HFF-Myc (cell line): ENCODE measurements at regions not wholly inside any gene's neighbourhood (a gene's known extent, or its start where the extent isn't known, plus 50 kb on each side); places are given as distances from the start of the nearest gene placed in this dataset.
"Not testable (repeated sequence)": the region's sequence is repeated elsewhere in the genome, so short reads cannot be mapped to it uniquely, and the experiment has no call there.

Experiments
- DNase-seq: peaks from one replicate; pipeline ENCODE4 v3.0.0-alpha.2; 2011; ENCODE audit warnings: low read depth; ENCODE audit errors: extremely low read depth
- H3K4me3 ChIP-seq: replicated peaks from 2 replicates; pipeline ENCODE4 v1.5.1; 2011; ENCODE audit warnings: low read depth, mild to moderate bottlenecking, control low read depth, low read length
- TF ChIP-seq, protein P1 (sequence below): IDR thresholded peaks from 2 replicates; pipeline ENCODE4 v1.5.1; 2012; ENCODE audit warnings: mild to moderate bottlenecking, low read depth, low read length, control low read depth; ENCODE audit errors: missing control alignments

- TF ChIP-seq, protein P1, sequence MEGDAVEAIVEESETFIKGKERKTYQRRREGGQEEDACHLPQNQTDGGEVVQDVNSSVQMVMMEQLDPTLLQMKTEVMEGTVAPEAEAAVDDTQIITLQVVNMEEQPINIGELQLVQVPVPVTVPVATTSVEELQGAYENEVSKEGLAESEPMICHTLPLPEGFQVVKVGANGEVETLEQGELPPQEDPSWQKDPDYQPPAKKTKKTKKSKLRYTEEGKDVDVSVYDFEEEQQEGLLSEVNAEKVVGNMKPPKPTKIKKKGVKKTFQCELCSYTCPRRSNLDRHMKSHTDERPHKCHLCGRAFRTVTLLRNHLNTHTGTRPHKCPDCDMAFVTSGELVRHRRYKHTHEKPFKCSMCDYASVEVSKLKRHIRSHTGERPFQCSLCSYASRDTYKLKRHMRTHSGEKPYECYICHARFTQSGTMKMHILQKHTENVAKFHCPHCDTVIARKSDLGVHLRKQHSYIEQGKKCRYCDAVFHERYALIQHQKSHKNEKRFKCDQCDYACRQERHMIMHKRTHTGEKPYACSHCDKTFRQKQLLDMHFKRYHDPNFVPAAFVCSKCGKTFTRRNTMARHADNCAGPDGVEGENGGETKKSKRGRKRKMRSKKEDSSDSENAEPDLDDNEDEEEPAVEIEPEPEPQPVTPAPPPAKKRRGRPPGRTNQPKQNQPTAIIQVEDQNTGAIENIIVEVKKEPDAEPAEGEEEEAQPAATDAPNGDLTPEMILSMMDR = no peak
- DNase-seq = no peak
- H3K4me3 ChIP-seq = no peak overlapping the region
Measured at GRCh38 chrX:97897998-97898397, 1014.3 kb downstream of the RPA4 start.

DNA sequence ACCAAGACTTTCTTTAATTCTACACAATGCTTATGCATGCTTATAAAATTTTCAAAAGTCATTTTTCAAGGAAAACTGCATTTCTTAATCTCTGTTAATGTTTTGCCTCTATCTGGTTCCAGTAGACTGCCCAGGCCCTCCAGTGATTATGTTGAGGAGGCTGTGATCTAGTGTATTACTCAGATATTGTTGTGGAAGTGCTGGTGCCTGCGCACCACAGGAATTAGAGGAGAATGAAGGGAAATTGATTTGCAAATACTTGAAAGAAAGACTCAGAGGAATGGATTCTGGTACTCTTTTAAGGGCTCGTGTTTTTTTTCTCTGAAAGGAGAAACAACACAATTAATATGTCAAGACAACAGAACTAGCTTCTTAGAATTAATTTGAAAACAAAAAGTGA is 1015.1 kb downstream of the RPA4 start:
- no peak overlapping the region for H3K4me3 ChIP-seq
- no peak for DNase-seq
- TF ChIP-seq, protein P1 = no peak

DNA sequence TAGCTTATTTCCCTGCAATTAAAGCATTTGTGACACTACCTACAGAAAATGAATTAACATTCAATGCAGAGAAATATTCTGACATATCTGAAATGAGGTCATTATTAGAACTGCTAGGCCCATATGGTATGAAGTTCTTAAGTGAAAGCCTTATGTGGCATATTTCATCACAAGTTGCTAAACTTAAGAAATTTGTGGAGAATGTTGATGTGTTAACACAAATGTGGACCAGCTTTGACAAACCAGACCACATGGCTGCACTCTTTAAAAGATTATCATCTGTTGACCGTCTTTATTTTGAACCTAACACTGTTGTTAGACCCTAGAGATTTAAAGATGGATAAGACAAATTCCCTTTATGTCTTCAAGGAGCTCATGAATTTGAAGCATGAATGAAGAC is 1024.1 kb downstream of the RPA4 start:
- no peak overlapping the region for H3K4me3 ChIP-seq
- TF ChIP-seq, protein P1 = no peak
- DNase-seq = no peak

- DNase-seq = no peak
- H3K4me3 ChIP-seq = no peak overlapping the region
- TF ChIP-seq, protein P1 = no peak
Measured at GRCh38 chrX:97909245-97909644, 1025.5 kb downstream of the RPA4 start.

DNA sequence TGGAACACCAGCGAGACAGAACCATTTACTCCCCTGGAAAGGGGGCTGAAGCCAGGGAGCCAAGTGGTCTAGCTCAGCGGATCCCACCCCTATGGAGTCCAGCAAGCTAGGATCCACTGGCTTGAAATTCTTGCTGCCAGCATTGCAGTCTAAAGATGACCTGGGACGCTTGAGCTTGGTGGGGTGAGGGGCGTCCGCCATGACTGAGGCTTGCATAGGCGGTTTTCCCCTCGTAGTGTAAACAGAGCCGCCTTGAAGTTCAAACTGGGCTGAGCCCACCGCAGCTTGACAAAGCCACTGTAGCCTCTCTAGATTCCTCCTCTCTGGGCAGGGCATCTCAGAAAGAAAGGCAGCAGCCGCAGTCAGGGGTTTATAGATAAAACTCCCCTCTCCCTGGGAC is 1031.7 kb downstream of the RPA4 start:
- DNase-seq, H3K4me3 ChIP-seq: not testable (repeated sequence)

DNA sequence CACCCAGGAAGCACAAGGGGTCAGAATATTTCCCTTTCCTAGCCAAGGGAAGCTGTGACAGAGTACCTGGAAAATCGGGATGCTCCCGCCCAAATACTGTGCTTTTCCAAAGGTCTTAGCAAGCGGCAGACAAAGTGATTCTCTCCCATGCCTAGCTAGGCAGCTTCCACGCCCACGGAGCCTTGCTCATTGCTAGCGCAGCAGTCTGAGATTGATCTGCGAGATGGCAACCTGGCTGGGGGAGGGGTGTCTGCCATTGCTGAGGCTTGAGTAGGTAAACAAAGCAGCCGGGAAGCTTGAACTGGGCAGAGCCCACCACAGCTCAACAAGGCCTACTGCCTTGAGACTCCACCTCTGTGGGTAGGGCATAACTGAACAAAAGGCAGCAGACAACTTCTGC is 1037.5 kb downstream of the RPA4 start:
- not testable (repeated sequence) for H3K4me3 ChIP-seq, DNase-seq

DNA sequence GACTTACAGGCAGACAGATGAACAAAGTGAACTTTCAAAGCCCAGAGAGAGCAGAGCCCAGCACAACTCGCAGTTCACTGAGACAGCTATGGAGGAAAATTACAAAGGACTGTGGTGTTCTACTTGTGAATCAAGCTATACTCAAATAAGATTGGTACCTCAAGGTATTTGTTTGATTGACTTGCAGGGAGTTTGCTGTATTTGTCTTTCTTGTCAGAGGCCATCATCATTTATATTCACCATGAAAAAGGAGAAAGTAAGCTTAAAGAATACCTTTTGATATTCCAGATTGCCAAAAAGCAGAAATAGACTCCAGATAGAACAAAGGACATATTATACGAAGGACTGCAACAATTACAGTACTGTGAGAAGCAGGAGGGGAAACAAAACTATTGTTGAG is 1047.9 kb downstream of the RPA4 start:
- H3K4me3 ChIP-seq = no peak overlapping the region
- no peak for DNase-seq
- TF ChIP-seq, protein P1 = no peak

GRCh38 chrX:97936296-97936695 is 1052.6 kb downstream of the RPA4 start:
- DNase-seq = no peak
- TF ChIP-seq, protein P1 = no peak

More at GRCh38 chrX:97936296-97936695, 1052.6 kb downstream of the RPA4 start:
- no peak overlapping the region for H3K4me3 ChIP-seq
